ENCODE measurements at regions not wholly inside any gene's neighbourhood (a gene's known extent, or its start where the extent isn't known, plus 50 kb on each side); places are given as distances from the start of the nearest gene placed in this dataset.

- Histone ChIP-seq H2AFZ (no peak overlapping the region), H3K4me2 (no peak overlapping the region), H3K4me3 (no peak overlapping the region), H3K27ac (no peak overlapping the region), H3K36me3 (ENCODE audit: low read depth) (no peaks in the 10 kb centered on the region), H4K20me1 (ENCODE audit: insufficient read depth) (no peaks in the 10 kb centered on the region), H3K79me2 (ENCODE audit: low read depth) (no peaks in the 10 kb centered on the region), H3K4me1 (replicated peaks; ENCODE audit: insufficient read depth) (no peaks in the 10 kb centered on the region), H3K27me3 (ENCODE audit: insufficient read depth, low read depth) (no peaks in the 10 kb centered on the region), H3K9me3 (ENCODE audit: insufficient read depth, low read depth) (peaks cover 10% of the 10 kb centered on the region; the same call in 1 of the 2 replicates), H3K9me2 (ENCODE audit: insufficient read depth) (0 out of 2 replicates have a peak, but pooled peaks cover 9% of the 10 kb centered on the region), H3F3A (ENCODE audit: insufficient read depth, low read depth) (no peaks in the 10 kb centered on the region)
- POLR2A ChIA-PET (ENCODE audit: unreplicated experiment): no interaction called here
- no peak for DNase-seq
- TF ChIP-seq CTCF (conservative IDR thresholded peaks at IDR 0.05) (no peak), EZH2 (IDR thresholded peaks at IDR 0.05; ENCODE audit: low read depth) (no peak)
- BruUV-seq (replicated peaks): no TSS peak
- CTCF ChIA-PET: no interaction called here
- intact Hi-C loops (cut with micrococcal nuclease; ENCODE audit: unreplicated experiment): no loop called here
Observed at GRCh38 chr5:145340099-145340498, 495.0 kb downstream of the PRELID2 start.

- no peak overlapping the region for H3K4me2 ChIP-seq
- BruUV-seq (replicated peaks): no TSS peak
- no peak for DNase-seq
Observed at GRCh38 chr5:145324767-145325479, 510.2 kb downstream of the PRELID2 start.

GRCh38 chr5:145324101-145324500 lies 511.0 kb downstream of the PRELID2 start:
- Histone ChIP-seq H3K4me1 (replicated peaks; ENCODE audit: insufficient read depth) (no peaks in the 10 kb centered on the region), H3K79me2 (ENCODE audit: low read depth) (no peaks in the 10 kb centered on the region), H3K9me2 (ENCODE audit: insufficient read depth) (no peaks in the 10 kb centered on the region), H3K27ac (no peak overlapping the region), H4K20me1 (ENCODE audit: insufficient read depth) (no peaks in the 10 kb centered on the region), H3K9me3 (ENCODE audit: insufficient read depth, low read depth) (peaks cover 9% of the 10 kb centered on the region; the same call in 1 of the 2 replicates), H3K27me3 (ENCODE audit: insufficient read depth, low read depth) (no peaks in the 10 kb centered on the region), H3K36me3 (ENCODE audit: low read depth) (no peaks in the 10 kb centered on the region), H3K4me2 (no peak overlapping the region), H3K4me3 (no peak overlapping the region), H3F3A (ENCODE audit: insufficient read depth, low read depth) (no peaks in the 10 kb centered on the region), H2AFZ (0 out of 2 replicates have a peak overlapping the region, but pooled peaks have one; percentile 50)
- ChIA-PET CTCF (no interaction called here), POLR2A (ENCODE audit: unreplicated experiment) (no interaction called here)
- intact Hi-C loops (cut with micrococcal nuclease; ENCODE audit: unreplicated experiment): no loop called here
- no TSS peak for BruUV-seq (replicated peaks)
- TF ChIP-seq CTCF (conservative IDR thresholded peaks at IDR 0.05) (no peak), EZH2 (IDR thresholded peaks at IDR 0.05; ENCODE audit: low read depth) (no peak)
- DNase-seq: no peak

More at GRCh38 chr5:145324767-145325479, 510.2 kb downstream of the PRELID2 start:
- Histone ChIP-seq H3K36me3 (ENCODE audit: low read depth) (no peaks in the 10 kb centered on the region), H4K20me1 (ENCODE audit: insufficient read depth) (no peaks in the 10 kb centered on the region), H3K4me3 (no peak overlapping the region), H3K79me2 (ENCODE audit: low read depth) (no peaks in the 10 kb centered on the region), H3F3A (ENCODE audit: insufficient read depth, low read depth) (no peaks in the 10 kb centered on the region), H3K27me3 (ENCODE audit: insufficient read depth, low read depth) (no peaks in the 10 kb centered on the region), H3K4me1 (replicated peaks; ENCODE audit: insufficient read depth) (no peaks in the 10 kb centered on the region), H2AFZ (no peak overlapping the region), H3K9me2 (ENCODE audit: insufficient read depth) (no peaks in the 10 kb centered on the region), H3K9me3 (ENCODE audit: insufficient read depth, low read depth) (peaks cover 9% of the 10 kb centered on the region; the same call in 1 of the 2 replicates), H3K27ac (no peak overlapping the region)
- intact Hi-C loops (cut with micrococcal nuclease; ENCODE audit: unreplicated experiment): no loop called here
- TF ChIP-seq CTCF (conservative IDR thresholded peaks at IDR 0.05) (no peak), EZH2 (IDR thresholded peaks at IDR 0.05; ENCODE audit: low read depth) (no peak)
- ChIA-PET POLR2A (ENCODE audit: unreplicated experiment) (no interaction called here), CTCF (no interaction called here)
